ENCODE measurements at regions not wholly inside any gene's neighbourhood (a gene's known extent, or its start where the extent isn't known, plus 50 kb on each side); places are given as distances from the start of the nearest gene placed in this dataset.
"Not testable (repeated sequence)": the region's sequence is repeated elsewhere in the genome, so short reads cannot be mapped to it uniquely, and the experiment has no call there.

DNA sequence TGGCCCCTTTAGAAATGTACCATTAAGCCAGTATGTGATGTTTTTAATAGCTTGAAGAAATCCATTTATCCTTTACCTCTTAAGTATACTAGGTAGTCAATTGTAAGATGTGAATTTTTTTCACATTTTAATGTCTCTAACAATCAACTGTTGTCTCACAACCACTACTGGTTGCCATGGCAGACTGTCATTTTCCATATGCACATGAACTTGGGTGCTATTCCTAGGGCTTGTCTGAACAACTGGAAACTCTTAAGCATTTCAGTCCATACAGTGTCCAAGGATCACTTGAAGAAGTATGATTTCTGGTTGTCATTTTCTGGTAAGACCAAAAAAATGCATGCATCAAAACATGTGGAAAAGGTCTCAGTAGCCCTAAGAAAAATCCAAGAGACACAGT, 315.1 kb downstream of the HHIPL2 start:
- no peak for DNase-seq

DNA sequence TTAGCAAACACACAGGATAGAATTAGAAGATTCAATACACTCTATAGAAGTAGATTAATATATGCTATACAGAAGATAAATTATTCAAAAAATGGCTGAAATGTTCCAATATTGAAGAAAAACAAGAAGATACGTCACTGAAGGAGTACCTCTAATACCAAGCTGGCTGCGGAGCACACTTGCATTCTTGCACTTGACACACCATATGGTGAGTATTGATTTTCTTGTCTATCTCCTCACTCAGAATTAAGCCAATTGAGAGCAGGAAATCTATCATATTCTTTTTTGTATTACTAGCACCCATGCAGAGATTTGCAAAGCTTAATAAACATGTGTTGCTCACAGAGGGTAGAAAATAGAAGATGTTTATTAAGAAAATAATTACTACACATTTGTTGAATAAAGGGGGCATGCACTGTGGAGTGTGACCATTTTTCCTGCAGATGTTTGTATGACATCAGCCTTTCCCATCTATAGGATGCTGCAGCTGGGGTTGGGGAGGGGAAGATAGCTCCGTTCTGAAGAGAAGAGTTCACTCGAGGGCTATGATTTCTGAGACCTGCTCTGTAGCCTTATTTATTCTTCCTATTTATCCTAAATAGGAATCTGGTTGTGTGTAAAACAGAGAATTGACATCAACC, 318.1 kb downstream of the HHIPL2 start:
- no peak for DNase-seq

DNA sequence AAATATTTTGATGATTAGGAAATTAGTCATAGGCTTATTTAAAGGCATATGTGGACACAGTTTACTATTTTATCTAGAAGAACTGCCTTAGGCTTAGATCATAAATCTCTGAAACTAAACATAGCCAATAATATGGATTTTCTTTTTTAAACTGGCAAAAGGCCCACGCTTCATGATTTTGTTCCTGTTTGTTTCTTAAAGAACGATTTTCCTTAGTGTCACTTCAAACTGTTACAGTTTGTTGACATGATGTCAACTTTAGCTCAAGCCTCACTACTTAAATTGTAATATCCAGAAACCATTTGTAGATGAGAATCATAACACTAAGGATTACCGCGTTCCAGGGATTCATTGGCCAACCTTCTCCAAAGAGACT, 322.6 kb downstream of the HHIPL2 start:
- DNase-seq = no peak

DNA sequence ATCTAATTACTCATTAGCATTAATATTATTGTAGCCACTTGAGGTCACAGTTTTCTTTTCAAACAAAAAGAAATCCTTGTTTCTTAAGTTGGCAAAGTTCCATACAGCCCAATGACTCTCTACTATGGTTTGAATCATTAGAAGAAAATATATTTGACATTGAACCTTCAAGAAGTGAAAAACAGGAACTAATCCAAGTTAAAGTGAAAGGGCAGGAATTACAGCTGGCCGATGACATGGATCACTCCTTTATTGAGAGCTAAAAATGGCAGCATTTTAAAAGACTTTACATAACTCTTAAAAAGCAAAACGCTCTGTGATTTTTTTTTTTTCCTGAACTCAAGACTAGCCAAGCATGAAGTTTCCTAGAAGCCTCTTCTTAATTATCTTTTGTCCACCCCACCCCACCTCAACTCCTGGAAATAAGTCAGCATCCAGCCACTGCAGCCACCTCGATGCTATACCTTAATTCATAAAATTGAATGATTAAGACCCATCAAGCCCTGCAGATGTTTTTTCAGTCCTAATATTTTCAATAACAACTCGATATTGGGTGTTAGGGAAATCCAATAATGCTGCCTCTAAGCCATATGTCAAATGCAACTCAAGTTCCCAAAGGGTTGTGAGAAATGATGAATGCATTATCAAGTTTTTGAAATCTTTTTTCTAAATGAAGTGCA, 323.1 kb downstream of the HHIPL2 start:
- no peak for DNase-seq

- no peak for DNase-seq
Measured at GRCh38 chr1:222224156-222224555, 323.7 kb downstream of the HHIPL2 start.

DNA sequence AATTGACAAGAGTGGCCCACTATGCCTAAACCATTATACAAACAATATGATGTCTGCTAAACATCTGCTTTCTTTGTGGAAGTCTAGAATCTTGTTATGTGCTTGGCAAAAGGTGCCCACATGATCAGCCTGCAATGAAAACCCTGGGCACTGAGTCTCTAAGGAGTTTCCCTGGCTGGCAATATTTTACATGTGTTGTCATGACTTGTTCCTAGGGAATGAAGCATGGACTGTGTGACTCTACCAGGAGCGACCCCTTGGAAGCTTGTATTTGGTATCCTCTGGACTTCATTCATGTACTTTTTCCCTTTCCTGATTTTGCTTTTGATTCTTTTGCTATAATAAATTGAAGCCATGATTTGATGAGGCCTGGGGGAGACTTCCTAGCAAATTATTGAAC, 324.9 kb downstream of the HHIPL2 start:
- no peak for DNase-seq

- no peak for DNase-seq
Measured at GRCh38 chr1:222216255-222216754, 331.6 kb downstream of the HHIPL2 start.

GRCh38 chr1:222210776-222211175, 337.1 kb downstream of the HHIPL2 start:
- DNase-seq = no peak

GRCh38 chr1:222204475-222204874, 343.4 kb downstream of the HHIPL2 start:
- DNase-seq = no peak

DNA sequence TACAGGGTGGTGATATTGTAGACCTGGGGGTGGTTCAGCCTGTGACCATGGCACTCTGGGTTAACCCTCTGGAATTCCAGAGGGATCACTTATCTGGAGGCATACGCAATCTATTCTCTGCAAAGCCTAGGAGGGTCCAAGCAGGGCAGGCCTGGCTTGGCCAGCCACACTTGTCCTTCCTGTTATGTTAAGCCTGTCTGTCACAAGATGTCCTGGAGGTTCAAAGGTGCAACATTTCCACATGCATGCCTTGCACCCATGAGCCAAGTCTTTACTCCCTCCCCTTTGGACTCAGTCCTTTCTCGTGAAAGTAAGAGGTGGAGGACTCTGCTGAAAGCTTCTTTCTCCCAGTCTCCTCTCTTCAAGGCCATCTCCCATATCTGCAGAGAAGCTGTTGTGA, 345.1 kb downstream of the HHIPL2 start:
- no peak for DNase-seq

DNA sequence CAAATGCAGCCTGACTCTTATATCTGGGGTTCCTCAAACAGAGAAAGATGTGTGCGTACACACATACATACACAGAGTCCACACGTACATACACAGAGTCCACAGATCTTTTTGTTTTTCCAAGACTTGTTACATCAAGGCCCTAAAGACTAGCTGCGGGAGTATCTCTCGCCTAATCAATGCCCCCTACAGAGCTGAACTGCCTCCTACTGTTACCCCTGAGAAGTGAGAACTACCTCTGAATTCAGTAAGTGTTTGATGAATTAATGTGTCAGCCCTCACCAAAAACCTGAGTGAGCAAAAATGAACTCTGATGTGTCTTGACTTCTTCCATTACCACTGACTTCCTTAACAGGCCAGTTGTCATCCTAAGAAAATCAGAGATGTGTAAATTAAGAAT, 351.2 kb downstream of the HHIPL2 start:
- no peak for DNase-seq

GRCh38 chr1:222196288-222196687, 351.6 kb downstream of the HHIPL2 start:
- DNase-seq = no peak

- DNase-seq = no peak
Measured at GRCh38 chr1:222195857-222196256, 352.0 kb downstream of the HHIPL2 start.

GRCh38 chr1:222189218-222189617, 358.7 kb downstream of the HHIPL2 start:
- DNase-seq = no peak

DNA sequence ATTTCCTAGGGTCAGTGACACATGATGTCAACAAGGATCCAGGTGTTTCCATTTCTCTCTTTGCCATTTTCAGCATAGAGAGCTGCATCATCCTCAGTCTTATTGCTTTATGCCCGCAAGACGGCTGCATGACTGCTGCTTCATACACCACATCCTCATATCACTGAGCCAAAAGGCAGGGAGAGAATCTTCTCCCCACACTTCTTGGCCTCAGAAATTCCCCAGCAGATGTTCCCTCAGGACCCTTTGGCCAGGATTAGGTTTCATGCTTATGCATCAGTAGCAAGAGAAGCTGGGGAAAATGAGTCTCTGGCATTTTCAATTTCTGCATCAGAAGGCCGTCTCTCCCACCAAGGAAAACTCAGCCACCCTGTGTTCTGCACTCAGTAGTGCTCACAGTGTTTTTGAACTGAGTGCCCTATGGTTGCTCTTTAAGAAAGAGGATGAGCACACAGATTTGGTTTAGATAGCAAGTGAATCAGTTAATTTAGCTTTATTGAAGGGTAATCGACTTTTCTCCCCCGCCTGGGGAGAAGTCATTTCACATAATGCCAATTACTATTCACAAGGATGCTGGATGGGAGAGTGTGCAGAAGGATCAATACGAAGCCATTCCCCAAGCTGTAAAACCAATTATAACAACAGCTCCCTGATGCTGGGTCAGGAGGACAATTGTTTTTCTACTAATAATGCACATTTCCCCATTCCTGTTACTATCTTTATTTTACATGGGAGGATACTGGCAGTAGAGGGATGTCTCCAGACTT, 360.2 kb downstream of the HHIPL2 start:
- DNase-seq = no peak

DNA sequence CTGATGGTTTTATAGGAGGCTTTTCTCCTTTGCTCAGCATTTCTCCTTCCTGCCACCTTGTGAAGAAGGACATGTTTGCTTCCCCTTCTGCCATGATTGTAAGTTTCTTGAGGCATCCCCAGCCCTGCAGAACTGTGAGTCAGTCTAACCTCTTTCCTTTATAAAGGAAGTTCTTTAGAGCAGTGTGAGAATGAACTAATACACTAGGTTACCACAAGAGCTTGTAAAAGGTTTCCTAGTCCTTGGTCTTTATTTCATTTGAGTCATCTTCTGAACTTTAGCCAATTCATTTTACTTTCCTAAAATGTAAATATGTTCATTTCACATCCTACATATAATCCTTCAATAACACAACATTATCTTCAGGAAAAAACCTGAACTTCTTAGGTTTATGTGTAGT, 365.3 kb downstream of the HHIPL2 start:
- no peak for DNase-seq

GRCh38 chr1:222181191-222181590, 366.7 kb downstream of the HHIPL2 start:
- no peak for DNase-seq

DNA sequence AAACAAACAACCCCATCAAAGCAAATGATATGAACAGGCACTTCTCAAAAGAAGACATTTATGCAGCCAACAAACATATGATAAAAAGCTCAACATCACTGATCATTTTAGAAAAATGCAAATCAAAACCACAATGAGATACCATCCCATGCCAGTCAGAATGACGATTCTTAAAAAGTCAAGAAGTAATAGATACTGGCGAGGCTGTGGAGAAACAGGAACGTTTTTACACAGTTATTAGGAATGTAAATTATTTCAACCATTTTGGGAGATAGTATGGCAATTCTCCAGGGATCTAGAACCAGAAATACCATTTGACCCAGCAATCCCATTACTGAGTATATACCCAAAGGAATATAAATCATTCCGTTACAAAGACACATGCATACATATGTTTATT, 370.4 kb downstream of the HHIPL2 start:
- DNase-seq = not testable (repeated sequence)

DNA sequence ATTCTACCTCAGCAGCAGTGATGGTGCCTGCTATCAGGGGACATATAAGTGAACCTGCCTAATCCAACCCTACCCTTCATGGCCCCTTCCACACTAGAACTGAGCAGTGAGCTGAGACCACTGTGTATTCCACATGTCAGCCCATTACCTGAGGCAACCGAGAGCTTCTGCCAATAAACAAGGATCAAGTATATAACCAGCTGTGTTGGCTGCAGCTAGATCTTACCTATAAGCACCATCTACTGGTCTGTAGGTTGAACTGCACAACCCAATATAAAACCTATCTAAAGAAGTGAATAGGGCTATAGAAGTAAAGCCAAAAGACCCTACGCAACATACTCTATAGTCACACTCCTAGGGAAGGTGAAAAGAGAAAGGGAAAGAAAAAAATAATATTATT, 376.9 kb downstream of the HHIPL2 start:
- DNase-seq = peak in 1 of 2 donors; percentile 18

- DNase-seq = no peak
Measured at GRCh38 chr1:222168621-222169020, 379.3 kb downstream of the HHIPL2 start.

DNA sequence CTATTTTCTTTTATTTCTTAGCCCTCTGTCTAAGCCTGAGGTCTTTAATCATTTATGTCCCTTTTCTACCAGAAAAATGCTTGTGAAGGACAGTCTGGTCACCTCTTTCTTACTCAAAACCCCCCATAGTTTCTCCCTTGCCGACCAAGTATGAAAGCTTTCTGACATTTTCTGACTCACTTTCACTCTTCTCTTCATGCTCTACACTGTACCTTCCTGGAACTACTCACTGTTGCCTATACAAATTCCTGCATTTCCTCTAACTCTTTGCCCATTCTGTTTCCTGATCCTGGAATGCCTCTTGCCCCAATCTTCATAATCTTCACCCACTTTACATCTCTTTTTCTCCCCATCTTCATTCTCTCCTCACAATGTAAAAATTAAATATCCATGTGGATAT, 380.0 kb downstream of the HHIPL2 start:
- DNase-seq = no peak

- DNase-seq = peak in 1 of 2 donors; percentile 10
Measured at GRCh38 chr1:222167111-222167510, 380.8 kb downstream of the HHIPL2 start.

GRCh38 chr1:222165629-222166028, 382.3 kb downstream of the HHIPL2 start:
- no peak for DNase-seq

- no peak for DNase-seq
Measured at GRCh38 chr1:222163895-222164294, 384.0 kb downstream of the HHIPL2 start.
